Peyer's patch (tissue), 4 donors: ENCODE measurements at regions not wholly inside any gene's neighbourhood (a gene's known extent, or its start where the extent isn't known, plus 50 kb on each side); places are given as distances from the start of the nearest gene placed in this dataset.

Experiments used
- POLR2A ChIP-seq, 2 donors: fragments of 450-650 bp; IDR thresholded peaks; one replicate each; pipeline ENCODE4 v1.5.1; 2017; ENCODE audit warnings: antibody characterized with exemption in 2 of 2, mild to moderate bottlenecking in 2 of 2, moderate library complexity in 2 of 2
- TF ChIP-seq, protein P1 (sequence below), 6 experiments: fragments of 450-650 bp in 4 of 6; fragments of 200-600 bp in 2 of 6; sonication (generic) in 1 of 6; IDR thresholded peaks; one replicate each; pipeline ENCODE4 v1.5.1; 2017 to 2019; ENCODE audit warnings: antibody characterized with exemption in 6 of 6, mild to moderate bottlenecking in 3 of 6, moderate library complexity in 1 of 6

DNA sequence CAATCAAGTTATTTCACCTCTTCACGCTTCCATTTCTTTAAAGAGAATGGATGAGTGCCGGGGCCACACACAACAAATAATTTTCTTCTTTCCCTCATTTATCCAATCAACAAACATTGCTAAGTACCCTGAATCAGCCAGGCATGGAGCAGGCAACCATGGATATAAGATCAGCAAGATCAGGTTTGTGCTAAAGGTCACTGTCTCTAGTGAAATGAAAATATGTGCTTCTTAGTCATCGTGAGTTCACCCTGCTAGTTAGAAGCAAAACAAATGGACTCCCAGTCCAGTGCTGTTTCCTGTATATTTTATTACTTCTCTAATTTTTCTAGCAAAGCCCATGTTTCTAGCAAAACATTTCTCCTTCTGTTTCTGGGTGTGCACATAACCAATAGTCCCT is 629.2 kb downstream of the BNC2 start:
- TF ChIP-seq POLR2A (IDR thresholded peaks at IDR 0.05): no peak
- TF ChIP-seq, protein P1, sequence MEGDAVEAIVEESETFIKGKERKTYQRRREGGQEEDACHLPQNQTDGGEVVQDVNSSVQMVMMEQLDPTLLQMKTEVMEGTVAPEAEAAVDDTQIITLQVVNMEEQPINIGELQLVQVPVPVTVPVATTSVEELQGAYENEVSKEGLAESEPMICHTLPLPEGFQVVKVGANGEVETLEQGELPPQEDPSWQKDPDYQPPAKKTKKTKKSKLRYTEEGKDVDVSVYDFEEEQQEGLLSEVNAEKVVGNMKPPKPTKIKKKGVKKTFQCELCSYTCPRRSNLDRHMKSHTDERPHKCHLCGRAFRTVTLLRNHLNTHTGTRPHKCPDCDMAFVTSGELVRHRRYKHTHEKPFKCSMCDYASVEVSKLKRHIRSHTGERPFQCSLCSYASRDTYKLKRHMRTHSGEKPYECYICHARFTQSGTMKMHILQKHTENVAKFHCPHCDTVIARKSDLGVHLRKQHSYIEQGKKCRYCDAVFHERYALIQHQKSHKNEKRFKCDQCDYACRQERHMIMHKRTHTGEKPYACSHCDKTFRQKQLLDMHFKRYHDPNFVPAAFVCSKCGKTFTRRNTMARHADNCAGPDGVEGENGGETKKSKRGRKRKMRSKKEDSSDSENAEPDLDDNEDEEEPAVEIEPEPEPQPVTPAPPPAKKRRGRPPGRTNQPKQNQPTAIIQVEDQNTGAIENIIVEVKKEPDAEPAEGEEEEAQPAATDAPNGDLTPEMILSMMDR (IDR thresholded peaks at IDR 0.05): no peak
